ENCODE measurements at regions not wholly inside any gene's neighbourhood (a gene's known extent, or its start where the extent isn't known, plus 50 kb on each side); places are given as distances from the start of the nearest gene placed in this dataset.

GRCh38 chr6:18545726-18546125 is 158.6 kb downstream of the RNF144B start:
- H3K36me3 ChIP-seq (ENCODE audit: insufficient read depth, low read length), result no peaks in the 10 kb centered on the region
- H2AFZ ChIP-seq (ENCODE audit: low read length), result no peak overlapping the region
- H3K27ac ChIP-seq (ENCODE audit: low read length), result no peak overlapping the region
- H3K79me2 ChIP-seq (ENCODE audit: low read length), result no peaks in the 10 kb centered on the region
- H3K4me3 ChIP-seq (ENCODE audit: low read length), result no peak overlapping the region
- no peaks in the 10 kb centered on the region for H3K9me2 ChIP-seq (replicated peaks; ENCODE audit: insufficient read depth, low read length)
- H3K4me1 ChIP-seq (ENCODE audit: low read length), result no peaks in the 10 kb centered on the region
- H3K9me3 ChIP-seq (ENCODE audit: low read length), result peaks cover 18% of the 10 kb centered on the region
- DNase-seq, result no peak
- no peak overlapping the region for H3K9ac ChIP-seq (ENCODE audit: low read length)
- no peaks in the 10 kb centered on the region for H3K27me3 ChIP-seq (ENCODE audit: low read length)
- H4K20me1 ChIP-seq (ENCODE audit: insufficient read depth, low read depth, low read length), result no peaks in the 10 kb centered on the region
- no peak overlapping the region for H3K4me2 ChIP-seq (ENCODE audit: low read depth, low read length, poor library complexity, severe bottlenecking)

- Histone ChIP-seq H3K9me3 (ENCODE audit: low read length) (peaks cover under 1% of the 10 kb centered on the region; the same call in 1 of the 2 replicates), H2AFZ (ENCODE audit: low read length) (no peak overlapping the region), H3K9me2 (replicated peaks; ENCODE audit: insufficient read depth, low read length) (no peaks in the 10 kb centered on the region), H3K4me1 (ENCODE audit: low read length) (no peaks in the 10 kb centered on the region), H4K20me1 (ENCODE audit: insufficient read depth, low read depth, low read length) (no peaks in the 10 kb centered on the region), H3K79me2 (ENCODE audit: low read length) (no peaks in the 10 kb centered on the region), H3K4me3 (ENCODE audit: low read length) (no peak overlapping the region), H3K27me3 (ENCODE audit: low read length) (no peaks in the 10 kb centered on the region), H3K27ac (ENCODE audit: low read length) (no peak overlapping the region), H3K9ac (ENCODE audit: low read length) (no peak overlapping the region), H3K4me2 (ENCODE audit: low read depth, low read length, poor library complexity, severe bottlenecking) (no peak overlapping the region), H3K36me3 (ENCODE audit: insufficient read depth, low read length) (no peaks in the 10 kb centered on the region)
- no peak for DNase-seq
Observed at GRCh38 chr6:18550119-18550518, 163.0 kb downstream of the RNF144B start.

- Histone ChIP-seq H3K9me3 (ENCODE audit: low read length) (no peaks in the 10 kb centered on the region), H3K79me2 (ENCODE audit: low read length) (no peaks in the 10 kb centered on the region), H3K4me1 (ENCODE audit: low read length) (no peaks in the 10 kb centered on the region), H4K20me1 (ENCODE audit: insufficient read depth, low read depth, low read length) (no peaks in the 10 kb centered on the region), H3K27ac (ENCODE audit: low read length) (no peak overlapping the region), H3K4me3 (ENCODE audit: low read length) (no peak overlapping the region), H3K36me3 (ENCODE audit: insufficient read depth, low read length) (no peaks in the 10 kb centered on the region), H3K4me2 (ENCODE audit: low read depth, low read length, poor library complexity, severe bottlenecking) (no peak overlapping the region), H3K9ac (ENCODE audit: low read length) (no peak overlapping the region), H3K27me3 (ENCODE audit: low read length) (no peaks in the 10 kb centered on the region), H2AFZ (ENCODE audit: low read length) (no peak overlapping the region), H3K9me2 (replicated peaks; ENCODE audit: insufficient read depth, low read length) (no peaks in the 10 kb centered on the region; the same call in 1 of the 2 replicates)
- no peak for DNase-seq
Observed at GRCh38 chr6:18551228-18551627, 164.1 kb downstream of the RNF144B start.

DNA sequence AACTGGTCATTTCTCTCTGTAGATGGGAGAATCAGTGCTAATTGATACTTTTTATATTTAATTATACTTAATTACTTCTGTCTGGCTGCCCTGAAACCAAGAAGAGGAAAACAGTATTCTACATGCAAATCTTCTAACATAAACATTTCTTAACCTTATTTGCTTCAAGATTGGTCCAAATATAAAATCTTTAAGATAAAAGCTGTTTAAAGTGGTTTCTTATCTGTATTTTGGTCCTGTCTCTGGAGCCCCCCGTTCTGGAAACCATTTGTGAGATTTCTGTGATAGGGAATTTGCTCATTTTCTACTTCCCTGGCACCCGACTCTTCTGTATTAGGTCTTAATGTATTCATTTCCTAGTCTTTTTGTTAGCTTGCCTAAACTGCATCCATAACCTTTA is 168.6 kb downstream of the RNF144B start:
- no peaks in the 10 kb centered on the region; the same call in 1 of the 2 replicates for H3K9me2 ChIP-seq (replicated peaks; ENCODE audit: insufficient read depth, low read length)
- no peak overlapping the region for H3K9ac ChIP-seq (ENCODE audit: low read length)
- no peak overlapping the region for H2AFZ ChIP-seq (ENCODE audit: low read length)
- no peak overlapping the region for H3K27ac ChIP-seq (ENCODE audit: low read length)
- H3K9me3 ChIP-seq (ENCODE audit: low read length), result no peaks in the 10 kb centered on the region
- H3K4me3 ChIP-seq (ENCODE audit: low read length), result no peak overlapping the region
- no peaks in the 10 kb centered on the region for H3K79me2 ChIP-seq (ENCODE audit: low read length)
- H3K27me3 ChIP-seq (ENCODE audit: low read length), result no peaks in the 10 kb centered on the region
- H3K4me2 ChIP-seq (ENCODE audit: low read depth, low read length, poor library complexity, severe bottlenecking), result no peak overlapping the region
- DNase-seq, result no peak
- no peaks in the 10 kb centered on the region for H3K36me3 ChIP-seq (ENCODE audit: insufficient read depth, low read length)
- no peaks in the 10 kb centered on the region for H3K4me1 ChIP-seq (ENCODE audit: low read length)
- H4K20me1 ChIP-seq (ENCODE audit: insufficient read depth, low read depth, low read length), result no peaks in the 10 kb centered on the region

DNA sequence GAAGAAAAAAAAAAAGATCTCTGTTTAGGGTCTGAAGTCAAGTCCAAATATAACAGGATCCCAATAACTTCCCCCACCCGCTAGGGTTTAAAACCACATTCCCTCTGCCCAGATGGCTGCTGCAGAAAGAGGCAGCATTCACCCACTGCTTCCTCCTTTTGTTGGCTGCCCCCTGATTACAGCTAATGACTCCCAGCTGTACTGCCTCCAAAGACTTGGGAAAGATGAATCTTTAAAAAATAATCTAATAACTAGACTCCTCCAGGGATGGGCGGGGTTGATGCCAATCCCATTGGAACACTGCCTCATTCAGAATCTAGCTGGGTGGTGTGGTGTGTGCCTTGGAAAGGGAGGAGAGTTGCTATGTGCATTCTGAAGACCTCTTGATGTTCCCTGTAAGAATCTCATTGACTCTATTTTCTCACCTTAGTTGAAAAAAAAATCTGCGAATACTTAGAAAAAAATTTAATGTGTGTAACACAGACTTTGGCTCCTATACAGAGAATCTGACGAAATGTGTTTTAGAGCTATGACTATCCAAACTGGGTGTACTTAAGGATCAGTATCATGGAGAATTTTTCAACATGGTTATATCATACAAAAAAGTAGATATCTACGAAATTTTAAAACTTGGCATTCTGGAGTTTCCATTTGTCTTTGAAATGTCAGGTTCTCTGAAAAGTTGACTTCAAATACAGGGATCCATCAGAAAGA is 174.0 kb downstream of the RNF144B start:
- no peaks in the 10 kb centered on the region for H3K27me3 ChIP-seq (ENCODE audit: low read length)
- H3K4me1 ChIP-seq (ENCODE audit: low read length), result no peaks in the 10 kb centered on the region
- H4K20me1 ChIP-seq (ENCODE audit: insufficient read depth, low read depth, low read length), result no peaks in the 10 kb centered on the region
- H3K9ac ChIP-seq (ENCODE audit: low read length), result no peak overlapping the region
- H3K9me3 ChIP-seq (ENCODE audit: low read length), result no peaks in the 10 kb centered on the region
- H3K36me3 ChIP-seq (ENCODE audit: insufficient read depth, low read length), result no peaks in the 10 kb centered on the region
- H3K79me2 ChIP-seq (ENCODE audit: low read length), result no peaks in the 10 kb centered on the region
- no peak for DNase-seq
- H3K4me3 ChIP-seq (ENCODE audit: low read length), result no peak overlapping the region
- H3K9me2 ChIP-seq (replicated peaks; ENCODE audit: insufficient read depth, low read length), result no peaks in the 10 kb centered on the region
- no peak overlapping the region for H3K27ac ChIP-seq (ENCODE audit: low read length)
- H2AFZ ChIP-seq (ENCODE audit: low read length), result no peak overlapping the region
- no peak overlapping the region for H3K4me2 ChIP-seq (ENCODE audit: low read depth, low read length, poor library complexity, severe bottlenecking)

DNA sequence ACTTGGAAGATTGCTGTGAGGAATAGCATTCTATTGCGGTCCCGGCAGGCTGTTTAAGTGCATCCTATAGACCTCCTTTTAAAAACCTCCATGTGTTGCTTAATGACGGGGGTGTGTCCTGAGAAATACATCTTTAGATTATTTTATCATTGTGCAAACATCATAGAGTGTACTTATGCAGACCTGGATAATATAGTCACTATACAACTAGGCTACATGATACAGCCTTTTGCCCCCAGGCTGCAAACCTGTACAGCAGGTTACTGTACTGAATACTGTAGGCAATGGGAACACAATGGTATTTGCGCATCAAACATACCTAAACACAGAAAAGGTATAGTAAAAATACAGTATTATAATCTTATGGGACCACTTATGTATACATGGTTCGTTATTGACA is 175.6 kb downstream of the RNF144B start:
- no peaks in the 10 kb centered on the region for H3K9me2 ChIP-seq (replicated peaks; ENCODE audit: insufficient read depth, low read length)
- H3K4me2 ChIP-seq (ENCODE audit: low read depth, low read length, poor library complexity, severe bottlenecking), result no peak overlapping the region
- no peak overlapping the region for H3K27ac ChIP-seq (ENCODE audit: low read length)
- no peaks in the 10 kb centered on the region for H3K27me3 ChIP-seq (ENCODE audit: low read length)
- no peak overlapping the region for H3K4me3 ChIP-seq (ENCODE audit: low read length)
- no peaks in the 10 kb centered on the region for H3K4me1 ChIP-seq (ENCODE audit: low read length)
- H4K20me1 ChIP-seq (ENCODE audit: insufficient read depth, low read depth, low read length), result no peaks in the 10 kb centered on the region
- no peaks in the 10 kb centered on the region for H3K79me2 ChIP-seq (ENCODE audit: low read length)
- no peaks in the 10 kb centered on the region for H3K36me3 ChIP-seq (ENCODE audit: insufficient read depth, low read length)
- H2AFZ ChIP-seq (ENCODE audit: low read length), result no peak overlapping the region
- H3K9ac ChIP-seq (ENCODE audit: low read length), result no peak overlapping the region
- no peaks in the 10 kb centered on the region for H3K9me3 ChIP-seq (ENCODE audit: low read length)
- no peak for DNase-seq

DNA sequence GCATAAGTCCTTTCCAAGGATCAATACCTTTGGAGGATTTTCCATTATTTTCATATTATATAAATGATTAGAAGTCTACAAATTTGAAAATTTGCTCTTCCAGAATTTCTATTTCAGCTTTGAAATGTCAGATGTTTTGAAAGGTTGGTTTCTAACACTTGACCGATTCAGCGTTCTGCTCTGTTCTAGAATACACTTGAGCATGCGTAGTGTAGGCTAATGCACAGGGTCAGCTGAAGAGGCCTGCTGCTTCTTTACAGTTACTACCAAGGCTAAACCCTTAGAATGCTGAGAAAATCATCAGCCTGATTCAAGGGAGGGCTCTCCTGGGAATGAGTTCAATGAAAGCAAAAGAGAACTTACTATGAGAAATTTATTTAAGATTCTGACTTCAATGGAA is 177.6 kb downstream of the RNF144B start:
- DNase-seq, result no peak
- no peak overlapping the region for H3K4me2 ChIP-seq (ENCODE audit: low read depth, low read length, poor library complexity, severe bottlenecking)
- H3K79me2 ChIP-seq (ENCODE audit: low read length), result no peaks in the 10 kb centered on the region
- no peak overlapping the region for H3K27ac ChIP-seq (ENCODE audit: low read length)
- H3K9me3 ChIP-seq (ENCODE audit: low read length), result no peaks in the 10 kb centered on the region
- no peak overlapping the region for H3K9ac ChIP-seq (ENCODE audit: low read length)
- no peaks in the 10 kb centered on the region for H3K27me3 ChIP-seq (ENCODE audit: low read length)
- no peaks in the 10 kb centered on the region for H4K20me1 ChIP-seq (ENCODE audit: insufficient read depth, low read depth, low read length)
- H3K36me3 ChIP-seq (ENCODE audit: insufficient read depth, low read length), result no peaks in the 10 kb centered on the region
- no peak overlapping the region for H2AFZ ChIP-seq (ENCODE audit: low read length)
- H3K4me3 ChIP-seq (ENCODE audit: low read length), result no peak overlapping the region
- H3K4me1 ChIP-seq (ENCODE audit: low read length), result no peaks in the 10 kb centered on the region
- H3K9me2 ChIP-seq (replicated peaks; ENCODE audit: insufficient read depth, low read length), result no peaks in the 10 kb centered on the region

- no peak for DNase-seq
- no peak overlapping the region for H2AFZ ChIP-seq (ENCODE audit: low read length)
- no peaks in the 10 kb centered on the region for H3K27me3 ChIP-seq (ENCODE audit: low read length)
- no peaks in the 10 kb centered on the region for H3K9me3 ChIP-seq (ENCODE audit: low read length)
- no peaks in the 10 kb centered on the region for H4K20me1 ChIP-seq (ENCODE audit: insufficient read depth, low read depth, low read length)
- no peak overlapping the region for H3K27ac ChIP-seq (ENCODE audit: low read length)
- H3K79me2 ChIP-seq (ENCODE audit: low read length), result no peaks in the 10 kb centered on the region
- H3K4me2 ChIP-seq (ENCODE audit: low read depth, low read length, poor library complexity, severe bottlenecking), result no peak overlapping the region
- H3K9me2 ChIP-seq (replicated peaks; ENCODE audit: insufficient read depth, low read length), result no peaks in the 10 kb centered on the region
- H3K36me3 ChIP-seq (ENCODE audit: insufficient read depth, low read length), result no peaks in the 10 kb centered on the region
- no peak overlapping the region for H3K4me3 ChIP-seq (ENCODE audit: low read length)
- H3K4me1 ChIP-seq (ENCODE audit: low read length), result no peaks in the 10 kb centered on the region
- no peak overlapping the region for H3K9ac ChIP-seq (ENCODE audit: low read length)
Observed at GRCh38 chr6:18565231-18565630, 178.1 kb downstream of the RNF144B start.
